Fibroblast of lung (primary cell): ENCODE measurements at regions not wholly inside any gene's neighbourhood (a gene's known extent, or its start where the extent isn't known, plus 50 kb on each side); places are given as distances from the start of the nearest gene placed in this dataset.

ENCODE experiments used
- CTCF ChIP-seq, 2 donors: IDR thresholded peaks in 1 of 2; conservative IDR thresholded peaks in 1 of 2; 1 replicate in 1 of 2; 2 replicates in 1 of 2; pipeline ENCODE4 v1.5.1; 2011 to 2012; ENCODE audit warnings: low read length in 2 of 2, control low read depth in 1 of 2, inconsistent platforms in 1 of 2, low read depth in 1 of 2, mild to moderate bottlenecking in 1 of 2
- EZH2 ChIP-seq: IDR thresholded peaks from 2 replicates; pipeline ENCODE4 v1.5.1; 2012; ENCODE audit warnings: low read length, control low read depth, mild to moderate bottlenecking; ENCODE audit errors: missing control alignments

GRCh38 chr10:44195112-44196007 is 189.5 kb downstream of the CXCL12 start:
- no peak for TF ChIP-seq CTCF (conservative IDR thresholded peaks at IDR 0.05 in 1 of 2, IDR thresholded peaks at IDR 0.05 in 1 of 2; ENCODE audit: low read depth in 1 of 2, low read length in 2 of 2)
- no peak for TF ChIP-seq EZH2
